B cell (primary cell): ENCODE measurements at regions not wholly inside any gene's neighbourhood (a gene's known extent, or its start where the extent isn't known, plus 50 kb on each side); places are given as distances from the start of the nearest gene placed in this dataset.

Experiments used
- ATAC-seq: fragments of 200-7000 bp; cut with Tn5 transposase; one replicate; pipeline ENCODE4 v1.10.0; 2021; ENCODE audit warnings: low read depth, mild to moderate bottlenecking, moderate number of reproducible peaks, moderate library complexity
- CTCF ChIA-PET: fragments of 350-600 bp; sonication (Branson Sonifier 250); formaldehyde crosslinking; loops from one replicate; lab custom pipeline; 2021; ENCODE audit warnings: antibody characterized with exemption, inconsistent platforms; lab: Charles Lee
- POLR2A ChIA-PET: fragments of 350-600 bp; sonication (Branson Sonifier 250); formaldehyde crosslinking; loops from one replicate; lab custom pipeline; 2021; ENCODE audit warnings: antibody characterized with exemption; lab: Charles Lee
- DNase-seq: peaks from one replicate; pipeline ENCODE4 v3.0.0; 2013
- H2AFZ ChIP-seq: 2 replicates; pipeline ENCODE4 v1.6.1; 2012; ENCODE audit warnings: mild to moderate bottlenecking, low read depth, low read length; ENCODE audit not compliant: insufficient read depth, poor library complexity, severe bottlenecking
- H3K27ac ChIP-seq, 2 donors: 1 replicate in 1 of 2; 2 replicates in 1 of 2; pipeline ENCODE4 v1.5.1; 2012 to 2013; ENCODE audit warnings: low read length in 2 of 2, mild to moderate bottlenecking in 2 of 2, moderate library complexity in 1 of 2
- H3K27me3 ChIP-seq, 4 experiments: fragments of 200-600 bp in 1 of 4; sonication (generic) in 1 of 4; replicated peaks in 1 of 4; 1 replicate in 2 of 4; 2 replicates in 2 of 4; pipeline versions ENCODE4 v1.6.1 to v1.7.0; 2013 to 2016; ENCODE audit warnings: low read length in 3 of 4, mild to moderate bottlenecking in 2 of 4, mixed read lengths in 1 of 4, moderate library complexity in 1 of 4; ENCODE audit not compliant: insufficient read depth in 4 of 4, control insufficient read depth in 3 of 4; ENCODE audit errors: control extremely low read depth in 1 of 4
- H3K36me3 ChIP-seq, 2 experiments: replicated peaks in 1 of 2; 1 replicate in 1 of 2; 2 replicates in 1 of 2; pipeline versions ENCODE4 v1.6.1 to v1.7.1; 2013; ENCODE audit warnings: low read length in 1 of 2; ENCODE audit not compliant: insufficient read depth in 2 of 2, control insufficient read depth in 1 of 2; ENCODE audit errors: control extremely low read depth in 1 of 2, extremely low read depth in 1 of 2
- H3K4me1 ChIP-seq, 2 donors: fragments of 200-600 bp in 1 of 2; sonication (generic) in 1 of 2; 1 replicate in 1 of 2; 2 replicates in 1 of 2; pipeline versions ENCODE4 v1.5.1 to v1.6.1; 2013 to 2017; ENCODE audit warnings: low read length in 2 of 2; ENCODE audit not compliant: control insufficient read depth in 2 of 2, insufficient read depth in 2 of 2
- H3K4me2 ChIP-seq: replicated peaks from 2 replicates; pipeline ENCODE3; 2012; ENCODE audit warnings: mild to moderate bottlenecking, low read depth, low read length; ENCODE audit not compliant: poor library complexity, severe bottlenecking
- H3K4me3 ChIP-seq, 5 experiments: fragments of 200-600 bp in 1 of 5; sonication (generic) in 1 of 5; 1 replicate in 3 of 5; 2 replicates in 2 of 5; pipeline versions ENCODE4 v1.5.1 to v1.7.0; 2011 to 2016; ENCODE audit warnings: low read length in 4 of 5, mild to moderate bottlenecking in 4 of 5, low read depth in 2 of 5, control low read depth in 1 of 5, moderate library complexity in 1 of 5; ENCODE audit not compliant: insufficient read depth in 1 of 5; ENCODE audit errors: control extremely low read depth in 1 of 5, extremely low read depth in 1 of 5
- H3K79me2 ChIP-seq: fragments of 200-600 bp; sonication (generic); one replicate; pipeline ENCODE4 v1.6.0; 2016; ENCODE audit warnings: low read length; ENCODE audit not compliant: control insufficient read depth, insufficient read depth
- H3K9ac ChIP-seq: fragments of 200-600 bp; sonication (generic); 2 replicates; pipeline ENCODE4 v1.6.1; 2017; ENCODE audit warnings: mild to moderate bottlenecking, low read length, moderate library complexity
- H3K9me3 ChIP-seq, 3 donors: one replicate each; pipeline versions ENCODE4 v1.6.1 to v1.7.1; 2013; ENCODE audit warnings: low read length in 2 of 3; ENCODE audit not compliant: control insufficient read depth in 2 of 3, insufficient read depth in 1 of 3; ENCODE audit errors: control extremely low read depth in 1 of 3
- H4K20me1 ChIP-seq: 2 replicates; pipeline ENCODE4 v1.6.0; 2012; ENCODE audit warnings: mild to moderate bottlenecking, low read length; ENCODE audit not compliant: insufficient read depth, control insufficient read depth, poor library complexity, severe bottlenecking
- H3K27ac Mint-ChIP-seq: one replicate; pipeline ENCODE4 v1.8.0; 2021; ENCODE audit warnings: mixed read lengths
- H3K27me3 Mint-ChIP-seq: one replicate; pipeline ENCODE4 v1.8.0; 2021; ENCODE audit warnings: mixed read lengths
- H3K4me1 Mint-ChIP-seq: one replicate; pipeline ENCODE4 v1.8.0; 2021; ENCODE audit warnings: mixed read lengths
- H3K4me3 Mint-ChIP-seq: one replicate; pipeline ENCODE4 v1.8.0; 2021; ENCODE audit warnings: mixed read lengths
- H3K9me3 Mint-ChIP-seq: one replicate; pipeline ENCODE4 v1.8.0; 2022; ENCODE audit warnings: mixed read lengths; ENCODE audit not compliant: insufficient read depth
- EZH2 ChIP-seq: IDR thresholded peaks from 2 replicates; pipeline ENCODE4 v1.6.1; 2012; ENCODE audit warnings: borderline replicate concordance, low read depth, mild to moderate bottlenecking, moderate library complexity, low read length; ENCODE audit not compliant: insufficient read depth, poor library complexity, severe bottlenecking
- WGBS: methylation state at CpG from one replicate; pipeline ENCODE4 v1.1.5; 2013; ENCODE audit warnings: missing lambda C conversion rate; ENCODE audit not compliant: insufficient coverage; 5-methylcytosine and 5-hydroxymethylcytosine counted together
- intact Hi-C: fragments of 100-400 bp; cut with micrococcal nuclease; formaldehyde crosslinking; loops from one replicate; pipeline ENCODE4 v1.10.0; 2022
- TF ChIP-seq, protein P1 (sequence below): fragments of 200-600 bp; IDR thresholded peaks from one replicate; pipeline ENCODE4 v1.8.0; 2022; ENCODE audit warnings: antibody characterized with exemption, mild to moderate bottlenecking

DNA sequence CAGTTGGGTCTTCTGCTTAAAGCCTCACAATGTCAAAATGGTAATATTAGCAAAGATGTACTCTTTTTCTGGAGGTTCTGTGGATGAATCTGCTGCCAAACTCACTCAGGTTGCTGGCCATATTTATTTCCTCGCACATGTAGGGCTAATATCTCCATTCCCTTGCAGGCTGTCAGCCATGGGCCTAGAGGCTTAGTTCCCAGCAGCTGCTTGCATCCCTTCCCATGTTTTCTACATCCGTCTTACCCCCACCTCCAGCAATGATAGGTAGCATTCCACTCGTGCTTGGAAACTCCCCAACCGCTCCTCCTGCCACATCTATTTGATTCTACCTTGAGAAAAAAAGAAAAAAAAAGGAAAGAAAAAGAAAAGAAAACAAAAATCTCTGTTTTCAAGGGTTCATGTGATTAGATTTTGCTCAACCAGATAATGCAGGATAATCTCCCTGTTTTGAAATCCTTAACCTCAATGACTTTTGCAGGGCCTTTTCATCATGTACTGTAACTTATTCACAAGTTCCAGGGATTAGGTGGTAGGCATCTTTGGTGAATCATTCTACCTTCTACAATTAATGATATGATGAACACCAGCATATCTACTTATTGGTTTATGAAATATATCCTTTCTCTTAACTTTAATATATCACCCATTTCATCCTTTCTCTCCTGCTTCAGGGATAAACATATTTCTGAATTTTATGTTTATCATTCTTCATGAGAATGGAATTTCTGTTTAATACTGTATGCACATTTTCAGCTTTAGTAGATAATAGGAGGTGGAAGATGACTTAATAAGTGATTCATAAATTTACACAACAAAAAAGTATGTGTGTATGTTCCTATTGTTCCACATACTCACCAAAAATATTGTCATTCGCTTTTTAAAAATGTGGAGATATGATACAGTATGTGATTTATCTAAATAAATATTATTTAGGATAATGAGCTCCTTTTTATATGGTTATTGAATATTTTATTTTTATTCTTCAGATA is 931.9 kb downstream of the SLITRK5 start:
- POLR2A ChIA-PET: no interaction called here
- no peak for DNase-seq
- Histone ChIP-seq H3K9me3 (no peaks in the 10 kb centered on the region), H3K9ac (no peak overlapping the region), H3K79me2 (no peaks in the 10 kb centered on the region), H3K27ac (no peak overlapping the region), H3K36me3 (no peaks in the 10 kb centered on the region), H3K4me1 (no peaks in the 10 kb centered on the region), H3K4me3 (no peak overlapping the region), H2AFZ (no peak overlapping the region), H3K4me2 (no peak overlapping the region), H4K20me1 (no peaks in the 10 kb centered on the region), H3K27me3 (no peaks in the 10 kb centered on the region)
- 80% methylated on average over 1 of the region's 5 CpGs for WGBS
- Mint-ChIP-seq H3K27me3 (no peaks in the 10 kb centered on the region), H3K9me3 (no peaks in the 10 kb centered on the region), H3K27ac (no peak overlapping the region), H3K4me3 (no peak overlapping the region), H3K4me1 (no peaks in the 10 kb centered on the region)
- intact Hi-C loops: no loop called here
- CTCF ChIA-PET: no interaction called here
- ATAC-seq: no peak
- TF ChIP-seq, protein P1, sequence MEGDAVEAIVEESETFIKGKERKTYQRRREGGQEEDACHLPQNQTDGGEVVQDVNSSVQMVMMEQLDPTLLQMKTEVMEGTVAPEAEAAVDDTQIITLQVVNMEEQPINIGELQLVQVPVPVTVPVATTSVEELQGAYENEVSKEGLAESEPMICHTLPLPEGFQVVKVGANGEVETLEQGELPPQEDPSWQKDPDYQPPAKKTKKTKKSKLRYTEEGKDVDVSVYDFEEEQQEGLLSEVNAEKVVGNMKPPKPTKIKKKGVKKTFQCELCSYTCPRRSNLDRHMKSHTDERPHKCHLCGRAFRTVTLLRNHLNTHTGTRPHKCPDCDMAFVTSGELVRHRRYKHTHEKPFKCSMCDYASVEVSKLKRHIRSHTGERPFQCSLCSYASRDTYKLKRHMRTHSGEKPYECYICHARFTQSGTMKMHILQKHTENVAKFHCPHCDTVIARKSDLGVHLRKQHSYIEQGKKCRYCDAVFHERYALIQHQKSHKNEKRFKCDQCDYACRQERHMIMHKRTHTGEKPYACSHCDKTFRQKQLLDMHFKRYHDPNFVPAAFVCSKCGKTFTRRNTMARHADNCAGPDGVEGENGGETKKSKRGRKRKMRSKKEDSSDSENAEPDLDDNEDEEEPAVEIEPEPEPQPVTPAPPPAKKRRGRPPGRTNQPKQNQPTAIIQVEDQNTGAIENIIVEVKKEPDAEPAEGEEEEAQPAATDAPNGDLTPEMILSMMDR: no peak
- no peak for TF ChIP-seq EZH2

DNA sequence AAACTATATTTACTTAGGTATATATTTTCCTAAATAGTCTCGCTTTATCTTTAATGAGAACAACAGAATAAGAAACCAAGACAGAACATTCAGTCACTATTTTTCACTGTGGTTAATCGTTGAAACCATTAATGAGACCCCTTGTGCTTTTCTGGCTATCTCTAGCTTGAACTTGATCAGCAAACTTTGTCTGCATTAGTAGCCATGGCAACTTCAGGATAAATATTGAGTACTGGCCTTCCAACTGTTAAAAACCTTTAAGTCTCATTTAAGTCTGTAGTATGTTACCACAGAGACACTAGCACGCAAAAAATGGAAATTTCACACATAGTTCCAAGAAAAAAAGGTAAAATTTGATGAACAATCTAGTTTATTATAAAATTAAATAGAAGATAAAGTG is 946.0 kb downstream of the SLITRK5 start:
- TF ChIP-seq EZH2: no peak
- TF ChIP-seq, protein P1: no peak

More for the DNA sequence above, 946.0 kb downstream of the SLITRK5 start:
- WGBS: no CpG with 5 or more reads among the region's 3 CpGs
- Histone ChIP-seq H3K36me3 (no peaks in the 10 kb centered on the region), H3K9ac (no peak overlapping the region), H4K20me1 (no peaks in the 10 kb centered on the region), H3K9me3 (peaks cover 0 to 1% (median 0%) of the 10 kb centered on the region in 3 donors), H3K4me1 (no peaks in the 10 kb centered on the region), H3K27ac (no peak overlapping the region), H3K27me3 (no peaks in the 10 kb centered on the region), H3K79me2 (no peaks in the 10 kb centered on the region), H2AFZ (no peak overlapping the region), H3K4me3 (no peak overlapping the region), H3K4me2 (no peak overlapping the region)
- CTCF ChIA-PET: no interaction called here
- no peaks in the 10 kb centered on the region for H3K4me1 Mint-ChIP-seq
- H3K9me3 Mint-ChIP-seq: no peaks in the 10 kb centered on the region
- intact Hi-C loops: no loop called here
- no peaks in the 10 kb centered on the region for H3K27me3 Mint-ChIP-seq
- ATAC-seq (no peak), DNase-seq (no peak)
- H3K4me3 Mint-ChIP-seq: no peak overlapping the region
- no peak overlapping the region for H3K27ac Mint-ChIP-seq
- POLR2A ChIA-PET: no interaction called here
